Keratinocyte (primary cell): ENCODE measurements at regions not wholly inside any gene's neighbourhood (a gene's known extent, or its start where the extent isn't known, plus 50 kb on each side); places are given as distances from the start of the nearest gene placed in this dataset.

Source experiments
- DNase-seq: peaks from one replicate; pipeline ENCODE4 v3.0.0-alpha.2; 2011; ENCODE audit warnings: low read depth, missing footprints, low spot score
- FAIRE-seq: peaks from 2 replicates; lab custom pipeline; 2011; peaks lifted over from hg19 to GRCh38; lab: Jason Lieb, UNC
- H2AFZ ChIP-seq: 2 replicates; pipeline ENCODE4 v1.6.0; 2012; ENCODE audit warnings: low read length, control low read depth, inconsistent platforms; ENCODE audit not compliant: control insufficient read depth
- H3K27ac ChIP-seq: 2 replicates; pipeline ENCODE4 v1.5.1; 2011; ENCODE audit warnings: low read length; ENCODE audit not compliant: control insufficient read depth, insufficient read depth
- H3K27me3 ChIP-seq: 3 replicates; pipeline ENCODE4 v1.6.0; 2011; ENCODE audit warnings: low read length; ENCODE audit not compliant: control insufficient read depth, insufficient read depth; ENCODE audit errors: extremely low read depth
- H3K36me3 ChIP-seq, 2 experiments: 2 replicates in 1 of 2; 3 replicates in 1 of 2; pipeline ENCODE4 v1.5.1; 2011; ENCODE audit warnings: low read length in 2 of 2, mild to moderate bottlenecking in 1 of 2; ENCODE audit not compliant: control insufficient read depth in 2 of 2, insufficient read depth in 2 of 2; ENCODE audit errors: extremely low read depth in 1 of 2
- H3K4me1 ChIP-seq: 3 replicates; pipeline ENCODE4 v1.5.1; 2011; ENCODE audit warnings: low read length; ENCODE audit not compliant: control insufficient read depth, insufficient read depth; ENCODE audit errors: extremely low read depth
- H3K4me2 ChIP-seq: 3 replicates; pipeline ENCODE4 v1.6.0; 2011; ENCODE audit warnings: low read depth, low read length; ENCODE audit not compliant: control insufficient read depth, insufficient read depth; ENCODE audit errors: extremely low read depth
- H3K4me3 ChIP-seq, 3 experiments: fragments of 200-600 bp in 1 of 3; sonication (generic) in 1 of 3; 2 replicates in 2 of 3; 3 replicates in 1 of 3; pipeline ENCODE4 v1.5.1; 2011 to 2016; ENCODE audit warnings: low read length in 3 of 3, mild to moderate bottlenecking in 3 of 3, control low read depth in 2 of 3, inconsistent platforms in 1 of 3, low read depth in 1 of 3, mixed read lengths in 1 of 3, mixed run types in 1 of 3, moderate library complexity in 1 of 3; ENCODE audit not compliant: control insufficient read depth in 2 of 3, insufficient read depth in 2 of 3; ENCODE audit errors: extremely low read depth in 1 of 3
- H3K79me2 ChIP-seq: 2 replicates; pipeline ENCODE4 v1.6.0; 2012; ENCODE audit warnings: low read length; ENCODE audit not compliant: control insufficient read depth, insufficient read depth
- H3K9ac ChIP-seq: 3 replicates; pipeline ENCODE4 v1.6.0; 2011; ENCODE audit warnings: low read length; ENCODE audit not compliant: control insufficient read depth, insufficient read depth; ENCODE audit errors: extremely low read depth
- H3K9me1 ChIP-seq: 3 replicates; pipeline ENCODE4 v1.6.0; 2011; ENCODE audit warnings: low read length; ENCODE audit not compliant: control insufficient read depth, insufficient read depth; ENCODE audit errors: extremely low read depth
- H3K9me3 ChIP-seq: 2 replicates; pipeline ENCODE4 v1.5.1; 2012; ENCODE audit warnings: low read depth, low read length; ENCODE audit not compliant: control insufficient read depth
- H4K20me1 ChIP-seq: 3 replicates; pipeline ENCODE4 v1.6.0; 2011; ENCODE audit warnings: low read length; ENCODE audit not compliant: control insufficient read depth, insufficient read depth; ENCODE audit errors: extremely low read depth
- CTCF ChIP-seq, 3 experiments: IDR thresholded peaks in 1 of 3; conservative IDR thresholded peaks in 1 of 3; optimal IDR thresholded peaks in 1 of 3; 2 replicates in 2 of 3; 3 replicates in 1 of 3; pipeline versions ENCODE3 to v1.5.1; 2011; ENCODE audit warnings: low read length in 3 of 3, mild to moderate bottlenecking in 3 of 3, moderate library complexity in 2 of 3, control low read depth in 1 of 3, inconsistent platforms in 1 of 3; ENCODE audit not compliant: insufficient read depth in 2 of 3; ENCODE audit errors: extremely low read depth in 1 of 3
- EZH2 ChIP-seq: IDR thresholded peaks from one replicate; pipeline ENCODE4 v1.6.1; 2012; ENCODE audit warnings: inconsistent platforms, mild to moderate bottlenecking, low read length, moderate library complexity
- dilution Hi-C: fragments of 300-500 bp; cut with MboI; formaldehyde crosslinking; loops from one replicate; pipeline ENCODE4 v1.7.0; 2020; ENCODE audit warnings: low sequenced_read_pairs; ENCODE audit not compliant: extremely low pct_ligation_motif_present

- no peak for FAIRE-seq
- DNase-seq: no peak
Measured at GRCh38 chr5:99702565-99702964, 773.8 kb upstream of the CHD1 start.

GRCh38 chr5:99694884-99695283, 766.1 kb upstream of the CHD1 start:
- H3K4me2 ChIP-seq: no peak overlapping the region

More at GRCh38 chr5:99702565-99702964, 773.8 kb upstream of the CHD1 start:
- no peaks in the 10 kb centered on the region for H3K9me3 ChIP-seq
- H3K9me1 ChIP-seq: no peaks in the 10 kb centered on the region
- no peak overlapping the region for H2AFZ ChIP-seq
- dilution Hi-C loops: no loop called here
- H3K9ac ChIP-seq: no peak overlapping the region
- no peak overlapping the region for H3K4me3 ChIP-seq
- no peak overlapping the region for H3K27ac ChIP-seq
- no peaks in the 10 kb centered on the region for H3K27me3 ChIP-seq
- TF ChIP-seq CTCF (optimal IDR thresholded peaks at IDR 0.05 in 1 of 3, IDR thresholded peaks at IDR 0.05 in 1 of 3, conservative IDR thresholded peaks at IDR 0.05 in 1 of 3; ENCODE audit: extremely low read depth in 1 of 3, insufficient read depth in 2 of 3, low read length in 3 of 3) (no peak), EZH2 (no peak)
- H4K20me1 ChIP-seq: no peaks in the 10 kb centered on the region
- no peak overlapping the region for H3K4me2 ChIP-seq
- H3K36me3 ChIP-seq: no peaks in the 10 kb centered on the region
- H3K79me2 ChIP-seq: no peaks in the 10 kb centered on the region
- peaks cover 4% of the 10 kb centered on the region for H3K4me1 ChIP-seq

More at GRCh38 chr5:99694884-99695283, 766.1 kb upstream of the CHD1 start:
- Histone ChIP-seq H3K9me3 (no peaks in the 10 kb centered on the region), H3K4me3 (no peak overlapping the region), H3K9me1 (no peaks in the 10 kb centered on the region), H3K4me1 (no peaks in the 10 kb centered on the region), H3K27me3 (no peaks in the 10 kb centered on the region), H2AFZ (no peak overlapping the region), H3K36me3 (no peaks in the 10 kb centered on the region), H3K9ac (no peak overlapping the region), H4K20me1 (no peaks in the 10 kb centered on the region), H3K79me2 (no peaks in the 10 kb centered on the region), H3K27ac (no peak overlapping the region)
- dilution Hi-C loops: no loop called here
- TF ChIP-seq CTCF (optimal IDR thresholded peaks at IDR 0.05 in 1 of 3, IDR thresholded peaks at IDR 0.05 in 1 of 3, conservative IDR thresholded peaks at IDR 0.05 in 1 of 3; ENCODE audit: extremely low read depth in 1 of 3, insufficient read depth in 2 of 3, low read length in 3 of 3) (no peak), EZH2 (no peak)
- DNase-seq (no peak), FAIRE-seq (no peak)
